Cardiac muscle cell (in vitro differentiated cells and primary cell): ENCODE measurements at regions not wholly inside any gene's neighbourhood (a gene's known extent, or its start where the extent isn't known, plus 50 kb on each side); places are given as distances from the start of the nearest gene placed in this dataset.
"Not testable (repeated sequence)": the region's sequence is repeated elsewhere in the genome, so short reads cannot be mapped to it uniquely, and the experiment has no call there.

Experiments used
- DNase-seq, 2 donors: peaks; one replicate each; pipeline versions ENCODE4 v3.0.0 to v3.0.0-alpha.2; 2010 to 2017; ENCODE audit warnings: low read depth in 1 of 2, low spot score in 1 of 2
- H3K27ac ChIP-seq: fragments of 200-600 bp; sonication (generic); 2 replicates; pipeline ENCODE4 v1.5.1; 2016
- H3K27me3 ChIP-seq: fragments of 200-600 bp; sonication (generic); 2 replicates; pipeline ENCODE4 v1.6.0; 2016; ENCODE audit warnings: control low read depth
- H3K36me3 ChIP-seq: fragments of 200-600 bp; sonication (generic); 2 replicates; pipeline ENCODE4 v1.5.1; 2016; ENCODE audit warnings: control low read depth
- H3K4me1 ChIP-seq: fragments of 200-600 bp; sonication (generic); 2 replicates; pipeline ENCODE4 v1.8.1; 2017; ENCODE audit warnings: low read depth, mild to moderate bottlenecking, mixed run types
- H3K4me3 ChIP-seq: fragments of 200-600 bp; sonication (generic); 2 replicates; pipeline ENCODE4 v1.5.1; 2016; ENCODE audit warnings: mild to moderate bottlenecking
- H3K9me3 ChIP-seq: fragments of 200-600 bp; sonication (generic); 2 replicates; pipeline ENCODE4 v1.5.1; 2017; ENCODE audit warnings: low read depth, mild to moderate bottlenecking, control low read depth
- TF ChIP-seq, protein P1 (sequence below): IDR thresholded peaks from 2 replicates; pipeline ENCODE4 v1.5.1; 2012; ENCODE audit warnings: low read depth, mild to moderate bottlenecking, low read length

DNA sequence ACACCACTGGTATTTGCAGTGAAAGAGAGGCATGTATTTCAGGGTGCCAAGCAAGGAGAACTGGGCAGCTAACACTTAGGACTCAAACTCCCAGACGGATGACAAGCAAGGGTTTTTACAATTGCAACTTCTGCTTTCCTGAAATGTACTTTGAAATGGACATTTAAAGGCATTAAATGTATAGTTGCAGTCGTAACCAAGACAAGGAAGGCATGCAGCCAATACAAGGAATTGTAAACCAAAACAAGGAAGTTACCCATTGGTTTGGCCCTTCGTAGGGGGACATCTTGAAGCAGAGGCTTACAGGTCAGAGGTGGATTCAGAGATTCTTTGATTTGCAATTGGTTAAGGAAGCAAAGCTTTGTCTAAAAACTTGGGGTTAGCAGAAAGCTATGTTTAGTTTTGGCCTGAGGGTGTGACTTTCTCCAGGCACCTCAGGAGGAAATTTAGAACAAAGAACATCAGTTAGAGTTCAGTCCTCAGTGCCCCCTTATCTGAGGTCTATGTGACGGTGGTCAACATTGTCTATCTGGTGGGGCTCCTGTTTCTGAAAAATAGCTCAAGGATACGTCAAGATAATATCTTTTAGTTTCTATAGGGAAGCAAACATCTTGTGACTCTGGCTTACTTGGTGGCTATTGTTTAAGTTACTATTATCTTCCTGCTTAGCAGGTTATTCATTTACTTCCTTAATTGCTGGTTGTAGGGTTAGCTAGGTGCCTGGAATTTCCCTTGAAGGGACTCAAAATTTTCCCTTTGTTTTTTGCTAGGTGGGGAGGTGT lies 266.0 kb downstream of the CD83 start:
- no peak for DNase-seq
- H3K36me3 ChIP-seq, result no peaks in the 10 kb centered on the region

DNA sequence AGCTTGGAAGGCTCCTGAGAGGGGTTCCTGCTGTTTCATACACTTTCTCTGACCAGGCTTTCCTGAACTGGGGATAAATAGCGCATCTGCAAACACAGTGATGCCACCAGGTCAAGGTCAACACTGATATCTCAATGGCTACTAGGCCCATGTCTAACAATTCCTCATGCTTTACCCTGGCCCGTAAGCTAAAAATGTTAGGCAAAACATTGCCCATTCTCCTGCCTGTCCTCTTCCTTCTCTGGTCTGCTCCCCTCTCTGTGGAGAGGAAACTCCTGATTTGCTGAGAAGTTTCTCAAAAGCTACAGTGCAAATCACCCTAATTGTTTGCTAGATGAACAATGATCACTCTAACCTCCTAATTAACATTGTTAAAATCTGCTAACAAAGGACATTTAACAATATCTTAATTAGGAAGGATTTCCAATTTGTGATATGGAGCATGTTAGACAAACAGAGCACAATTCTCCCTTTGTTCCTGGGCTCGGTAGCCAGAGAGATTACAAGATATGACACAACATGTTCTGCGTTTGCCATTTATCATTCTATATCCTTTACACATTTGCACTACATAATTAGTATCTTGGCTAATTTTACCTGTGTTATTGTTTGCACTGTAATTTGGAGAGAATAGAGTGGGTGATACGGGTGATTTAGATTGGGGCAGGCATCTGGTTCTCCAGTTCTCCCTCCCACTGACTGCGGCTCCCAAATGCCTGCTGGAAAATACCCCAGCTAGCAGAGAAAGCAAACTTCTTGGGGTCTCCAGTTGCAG lies 266.8 kb downstream of the CD83 start:
- TF ChIP-seq, protein P1, sequence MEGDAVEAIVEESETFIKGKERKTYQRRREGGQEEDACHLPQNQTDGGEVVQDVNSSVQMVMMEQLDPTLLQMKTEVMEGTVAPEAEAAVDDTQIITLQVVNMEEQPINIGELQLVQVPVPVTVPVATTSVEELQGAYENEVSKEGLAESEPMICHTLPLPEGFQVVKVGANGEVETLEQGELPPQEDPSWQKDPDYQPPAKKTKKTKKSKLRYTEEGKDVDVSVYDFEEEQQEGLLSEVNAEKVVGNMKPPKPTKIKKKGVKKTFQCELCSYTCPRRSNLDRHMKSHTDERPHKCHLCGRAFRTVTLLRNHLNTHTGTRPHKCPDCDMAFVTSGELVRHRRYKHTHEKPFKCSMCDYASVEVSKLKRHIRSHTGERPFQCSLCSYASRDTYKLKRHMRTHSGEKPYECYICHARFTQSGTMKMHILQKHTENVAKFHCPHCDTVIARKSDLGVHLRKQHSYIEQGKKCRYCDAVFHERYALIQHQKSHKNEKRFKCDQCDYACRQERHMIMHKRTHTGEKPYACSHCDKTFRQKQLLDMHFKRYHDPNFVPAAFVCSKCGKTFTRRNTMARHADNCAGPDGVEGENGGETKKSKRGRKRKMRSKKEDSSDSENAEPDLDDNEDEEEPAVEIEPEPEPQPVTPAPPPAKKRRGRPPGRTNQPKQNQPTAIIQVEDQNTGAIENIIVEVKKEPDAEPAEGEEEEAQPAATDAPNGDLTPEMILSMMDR, result no peak
- H3K27ac ChIP-seq, result no peak overlapping the region
- no peaks in the 10 kb centered on the region for H3K27me3 ChIP-seq
- no peaks in the 10 kb centered on the region for H3K36me3 ChIP-seq
- H3K4me3 ChIP-seq, result no peak overlapping the region
- no peaks in the 10 kb centered on the region for H3K9me3 ChIP-seq
- H3K4me1 ChIP-seq, result no peaks in the 10 kb centered on the region
- DNase-seq, result no peak

More for the DNA sequence above, 266.0 kb downstream of the CD83 start:
- TF ChIP-seq, protein P1, result no peak
- no peaks in the 10 kb centered on the region for H3K9me3 ChIP-seq
- H3K4me3 ChIP-seq, result no peak overlapping the region
- no peaks in the 10 kb centered on the region for H3K27me3 ChIP-seq
- H3K27ac ChIP-seq, result no peak overlapping the region
- H3K4me1 ChIP-seq, result no peaks in the 10 kb centered on the region

DNA sequence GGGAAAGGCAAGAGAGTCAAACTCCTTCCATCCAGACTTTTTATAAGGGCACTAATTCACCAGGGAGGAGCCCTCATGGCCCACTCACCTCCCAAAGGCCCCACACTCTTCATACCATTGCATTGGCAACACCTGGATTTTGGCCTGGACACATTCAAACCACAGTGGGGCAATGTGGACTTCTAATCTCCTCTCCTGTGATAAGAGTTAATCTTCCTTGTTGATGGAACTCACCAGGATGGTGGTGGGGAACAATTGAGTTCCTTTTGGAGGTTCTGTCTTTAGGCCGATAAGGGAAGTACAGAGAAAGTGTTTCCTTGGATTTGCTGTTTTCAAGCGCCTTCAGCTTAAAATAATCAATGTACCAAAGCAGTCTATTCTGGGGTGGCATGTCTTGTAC lies 268.7 kb downstream of the CD83 start:
- no peaks in the 10 kb centered on the region for H3K36me3 ChIP-seq
- no peaks in the 10 kb centered on the region for H3K27me3 ChIP-seq
- no peak for DNase-seq
- TF ChIP-seq, protein P1, result no peak
- no peaks in the 10 kb centered on the region for H3K4me1 ChIP-seq
- H3K9me3 ChIP-seq, result no peaks in the 10 kb centered on the region
- H3K4me3 ChIP-seq, result no peak overlapping the region
- H3K27ac ChIP-seq, result no peak overlapping the region

DNA sequence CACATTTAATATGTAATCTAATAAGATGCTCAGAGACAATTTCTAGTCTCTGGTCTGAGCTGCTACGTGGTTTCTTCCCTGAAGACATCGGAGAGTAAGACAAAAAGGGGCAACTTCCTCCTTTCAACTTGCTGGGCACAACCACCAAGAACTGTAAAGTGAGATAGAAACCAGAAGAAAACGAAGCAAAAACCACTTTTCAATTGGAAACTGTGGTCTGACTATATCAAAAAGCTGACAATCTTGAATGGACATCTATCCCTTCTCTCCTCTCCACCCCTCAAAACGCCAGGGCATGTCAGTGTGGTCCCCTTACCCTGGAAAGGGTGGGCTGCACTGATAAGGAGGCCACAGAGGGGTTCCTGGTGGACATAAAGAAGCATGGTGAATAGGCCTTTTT lies 269.1 kb downstream of the CD83 start:
- Histone ChIP-seq H3K4me3 (no peak overlapping the region), H3K27me3 (no peaks in the 10 kb centered on the region), H3K27ac (no peak overlapping the region), H3K36me3 (no peaks in the 10 kb centered on the region), H3K4me1 (no peaks in the 10 kb centered on the region), H3K9me3 (no peaks in the 10 kb centered on the region)
- no peak for DNase-seq
- TF ChIP-seq, protein P1, result no peak

DNA sequence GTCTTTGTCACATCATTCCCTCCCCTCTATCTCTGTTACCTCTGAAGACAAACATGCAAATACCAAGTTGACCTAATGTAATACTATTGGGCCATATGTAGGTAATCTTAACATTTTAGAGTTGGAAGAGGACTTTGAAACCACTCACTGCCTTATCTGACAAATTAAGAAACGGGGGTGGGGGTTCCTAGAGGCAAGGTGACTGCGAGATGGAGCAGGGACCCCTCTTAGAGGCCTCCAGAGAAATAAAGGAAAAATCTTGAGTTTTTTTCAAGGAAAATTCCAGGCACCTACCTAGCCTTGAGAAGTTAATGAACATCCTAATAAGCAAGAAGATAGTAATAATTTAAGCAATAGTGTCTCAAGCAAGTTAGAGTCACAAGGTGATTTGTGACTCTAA lies 270.8 kb downstream of the CD83 start:
- Histone ChIP-seq H3K27me3 (no peaks in the 10 kb centered on the region), H3K36me3 (no peaks in the 10 kb centered on the region), H3K4me1 (no peaks in the 10 kb centered on the region), H3K27ac (no peak overlapping the region), H3K4me3 (no peak overlapping the region), H3K9me3 (no peaks in the 10 kb centered on the region)
- TF ChIP-seq, protein P1, result no peak
- no peak for DNase-seq

DNA sequence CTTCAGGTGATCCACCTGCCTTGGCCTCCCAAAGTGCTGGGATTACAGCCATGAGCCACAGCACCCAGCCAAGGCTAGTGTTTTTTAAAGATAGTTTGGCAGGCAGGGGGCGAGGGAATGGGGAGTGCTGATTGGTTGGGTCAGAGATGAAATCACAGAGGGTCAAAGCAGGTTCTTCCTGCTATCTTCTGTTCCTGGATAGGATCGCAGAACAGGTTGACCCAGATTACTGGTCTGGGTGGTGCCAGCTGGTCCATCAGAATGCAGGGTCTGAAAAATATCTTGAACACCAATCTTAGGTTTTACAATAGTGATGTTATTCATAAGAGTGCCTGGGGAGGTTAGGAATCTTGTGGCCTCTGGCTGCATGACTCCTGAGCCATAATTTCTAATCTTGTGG lies 272.2 kb downstream of the CD83 start:
- H3K27ac ChIP-seq, DNase-seq, H3K4me1 ChIP-seq, H3K4me3 ChIP-seq, H3K9me3 ChIP-seq, H3K27me3 ChIP-seq, H3K36me3 ChIP-seq: not testable (repeated sequence)
